WTC11 (cell line): ENCODE measurements at regions not wholly inside any gene's neighbourhood (a gene's known extent, or its start where the extent isn't known, plus 50 kb on each side); places are given as distances from the start of the nearest gene placed in this dataset.

Experiments
- TEAD4 ChIP-seq: sonication (generic); formaldehyde crosslinking; IDR thresholded peaks from 2 replicates; pipeline ENCODE4 v1.8.0; 2022; ENCODE audit warnings: mild to moderate bottlenecking, missing genetic modification reagents
- TF ChIP-seq, protein P1 (sequence below): fragments of 200-600 bp; IDR thresholded peaks from 2 replicates; pipeline ENCODE4 v1.8.0; 2022; ENCODE audit warnings: antibody characterized with exemption
- TF ChIP-seq, protein P2 (sequence below): sonication (generic); formaldehyde crosslinking; IDR thresholded peaks from 2 replicates; pipeline ENCODE4 v1.8.1; 2022; ENCODE audit warnings: low read depth, missing genetic modification reagents, borderline replicate concordance

DNA sequence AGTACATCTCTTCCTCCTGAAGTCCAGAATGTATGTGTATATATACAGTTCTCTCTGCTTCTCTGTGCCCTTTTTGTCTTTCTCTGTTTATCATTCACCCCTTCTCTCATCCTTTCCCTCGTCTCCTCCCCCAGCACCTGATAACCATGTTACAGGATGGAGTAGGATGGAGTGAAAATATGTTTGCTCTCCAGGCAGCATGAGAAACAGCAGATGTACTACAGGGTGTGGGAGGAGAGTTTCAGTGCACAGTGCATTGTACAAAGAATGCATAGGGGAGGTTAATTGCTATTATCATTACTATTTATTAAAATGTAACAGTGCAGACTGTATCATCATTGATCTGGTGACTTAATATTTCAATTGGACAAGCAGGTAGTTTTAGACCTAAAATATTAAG, 104.5 kb downstream of the MFAP3L start:
- TF ChIP-seq, protein P1, sequence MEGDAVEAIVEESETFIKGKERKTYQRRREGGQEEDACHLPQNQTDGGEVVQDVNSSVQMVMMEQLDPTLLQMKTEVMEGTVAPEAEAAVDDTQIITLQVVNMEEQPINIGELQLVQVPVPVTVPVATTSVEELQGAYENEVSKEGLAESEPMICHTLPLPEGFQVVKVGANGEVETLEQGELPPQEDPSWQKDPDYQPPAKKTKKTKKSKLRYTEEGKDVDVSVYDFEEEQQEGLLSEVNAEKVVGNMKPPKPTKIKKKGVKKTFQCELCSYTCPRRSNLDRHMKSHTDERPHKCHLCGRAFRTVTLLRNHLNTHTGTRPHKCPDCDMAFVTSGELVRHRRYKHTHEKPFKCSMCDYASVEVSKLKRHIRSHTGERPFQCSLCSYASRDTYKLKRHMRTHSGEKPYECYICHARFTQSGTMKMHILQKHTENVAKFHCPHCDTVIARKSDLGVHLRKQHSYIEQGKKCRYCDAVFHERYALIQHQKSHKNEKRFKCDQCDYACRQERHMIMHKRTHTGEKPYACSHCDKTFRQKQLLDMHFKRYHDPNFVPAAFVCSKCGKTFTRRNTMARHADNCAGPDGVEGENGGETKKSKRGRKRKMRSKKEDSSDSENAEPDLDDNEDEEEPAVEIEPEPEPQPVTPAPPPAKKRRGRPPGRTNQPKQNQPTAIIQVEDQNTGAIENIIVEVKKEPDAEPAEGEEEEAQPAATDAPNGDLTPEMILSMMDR = no peak
- TF ChIP-seq, protein P2, sequence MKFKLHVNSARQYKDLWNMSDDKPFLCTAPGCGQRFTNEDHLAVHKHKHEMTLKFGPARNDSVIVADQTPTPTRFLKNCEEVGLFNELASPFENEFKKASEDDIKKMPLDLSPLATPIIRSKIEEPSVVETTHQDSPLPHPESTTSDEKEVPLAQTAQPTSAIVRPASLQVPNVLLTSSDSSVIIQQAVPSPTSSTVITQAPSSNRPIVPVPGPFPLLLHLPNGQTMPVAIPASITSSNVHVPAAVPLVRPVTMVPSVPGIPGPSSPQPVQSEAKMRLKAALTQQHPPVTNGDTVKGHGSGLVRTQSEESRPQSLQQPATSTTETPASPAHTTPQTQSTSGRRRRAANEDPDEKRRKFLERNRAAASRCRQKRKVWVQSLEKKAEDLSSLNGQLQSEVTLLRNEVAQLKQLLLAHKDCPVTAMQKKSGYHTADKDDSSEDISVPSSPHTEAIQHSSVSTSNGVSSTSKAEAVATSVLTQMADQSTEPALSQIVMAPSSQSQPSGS (CRISPR knock-in tag) = no peak
- no peak for TF ChIP-seq TEAD4
